Panc1 (cell line): ENCODE measurements at regions not wholly inside any gene's neighbourhood (a gene's known extent, or its start where the extent isn't known, plus 50 kb on each side); places are given as distances from the start of the nearest gene placed in this dataset.

ENCODE experiments used
- ATAC-seq: fragments of 200-7000 bp; cut with Tn5 transposase; 2 replicates; pipeline ENCODE4 v1.9.1; 2020; ENCODE audit warnings: mild to moderate bottlenecking, moderate library complexity
- BruUV-seq: library from RNA; stranded (reverse); fragments of 400-500 nt; replicated peaks from 2 replicates; lab custom pipeline; 2021; lab: Mats Ljungman, UMichigan
- CTCF ChIA-PET: fragments of 300-600 bp; sonication (Branson Sonifier 250); formaldehyde crosslinking; loops from one replicate; lab custom pipeline; 2022; ENCODE audit warnings: antibody characterized with exemption; lab: Charles Lee
- POLR2A ChIA-PET: fragments of 300-600 bp; sonication (Branson Sonifier 250); formaldehyde crosslinking; loops from one replicate; lab custom pipeline; 2022; ENCODE audit warnings: antibody characterized with exemption; lab: Charles Lee
- DNase-seq: peaks from one replicate; pipeline ENCODE4 v3.0.0-alpha.2; 2010; ENCODE audit warnings: low read depth, low spot score
- H3K27ac ChIP-seq: 2 replicates; pipeline ENCODE4 v1.5.1; 2011; ENCODE audit warnings: mild to moderate bottlenecking, low read length, inconsistent platforms
- H3K27me3 ChIP-seq: fragments of 200-500 bp; sonication (Bioruptor generic); 2 replicates; pipeline ENCODE4 v1.6.0; 2014; ENCODE audit warnings: low read length, inconsistent platforms; ENCODE audit not compliant: control insufficient read depth, insufficient read depth
- H3K36me3 ChIP-seq: fragments of 200-500 bp; sonication (Bioruptor generic); 2 replicates; pipeline ENCODE4 v1.5.1; 2014; ENCODE audit warnings: inconsistent platforms, mild to moderate bottlenecking, low read length, moderate library complexity; ENCODE audit not compliant: control insufficient read depth, insufficient read depth
- H3K4me1 ChIP-seq: 2 replicates; pipeline ENCODE4 v1.5.1; 2011; ENCODE audit warnings: inconsistent platforms, mild to moderate bottlenecking, low read length, moderate library complexity; ENCODE audit not compliant: control insufficient read depth, insufficient read depth
- H3K4me3 ChIP-seq, 2 experiments: 2 replicates each; pipeline ENCODE4 v1.5.1; 2011 to 2012; ENCODE audit warnings: low read depth in 2 of 2, low read length in 2 of 2, mild to moderate bottlenecking in 2 of 2, inconsistent platforms in 1 of 2, moderate library complexity in 1 of 2
- H3K9me3 ChIP-seq: fragments of 200-500 bp; sonication (Bioruptor generic); 2 replicates; pipeline ENCODE4 v1.5.1; 2014; ENCODE audit warnings: low read depth, mild to moderate bottlenecking, inconsistent platforms, low read length, moderate library complexity; ENCODE audit not compliant: control insufficient read depth, insufficient read depth
- POLR2AphosphoS5 ChIP-seq: IDR thresholded peaks from 2 replicates; pipeline ENCODE4 v1.6.1; 2012; ENCODE audit warnings: mild to moderate bottlenecking, low read depth, low read length, moderate library complexity
- REST ChIP-seq, 2 experiments: IDR thresholded peaks; 2 replicates each; pipeline ENCODE4 v1.6.1; 2011 to 2012; ENCODE audit warnings: low read depth in 2 of 2, control low read depth in 1 of 2, low read length in 1 of 2, mild to moderate bottlenecking in 1 of 2, moderate library complexity in 1 of 2; ENCODE audit not compliant: insufficient read depth in 1 of 2
- SIN3A ChIP-seq: IDR thresholded peaks from 2 replicates; pipeline ENCODE4 v1.6.1; 2012; ENCODE audit warnings: low read depth, mild to moderate bottlenecking, low read length, moderate library complexity, borderline replicate concordance; ENCODE audit not compliant: insufficient read depth
- TCF7L2 ChIP-seq: IDR thresholded peaks from 2 replicates; pipeline ENCODE4 v1.6.1; 2011; ENCODE audit warnings: mild to moderate bottlenecking, low read depth, low read length, inconsistent platforms
- in situ Hi-C: cut with HindIII; loops from 2 replicates; pipeline ENCODE4 v1.10.0; 2016; ENCODE audit warnings: low sequenced_read_pairs, low pct_unique_long_range_greater_than_20kb
- intact Hi-C: fragments of 100-400 bp; cut with micrococcal nuclease; formaldehyde crosslinking; loops from one replicate; pipeline ENCODE4 v1.10.0; 2022; ENCODE audit not compliant: unreplicated experiment
- TF ChIP-seq, protein P1 (sequence below): fragments of 450-650 bp; IDR thresholded peaks from 2 replicates; pipeline ENCODE4 v1.5.1; 2017; ENCODE audit warnings: mild to moderate bottlenecking

GRCh38 chr1:82162486-82163420 lies 362.0 kb downstream of the ADGRL2 start:
- in situ Hi-C loops: no loop called here
- POLR2A ChIA-PET: no interaction called here
- CTCF ChIA-PET: no interaction called here

DNA sequence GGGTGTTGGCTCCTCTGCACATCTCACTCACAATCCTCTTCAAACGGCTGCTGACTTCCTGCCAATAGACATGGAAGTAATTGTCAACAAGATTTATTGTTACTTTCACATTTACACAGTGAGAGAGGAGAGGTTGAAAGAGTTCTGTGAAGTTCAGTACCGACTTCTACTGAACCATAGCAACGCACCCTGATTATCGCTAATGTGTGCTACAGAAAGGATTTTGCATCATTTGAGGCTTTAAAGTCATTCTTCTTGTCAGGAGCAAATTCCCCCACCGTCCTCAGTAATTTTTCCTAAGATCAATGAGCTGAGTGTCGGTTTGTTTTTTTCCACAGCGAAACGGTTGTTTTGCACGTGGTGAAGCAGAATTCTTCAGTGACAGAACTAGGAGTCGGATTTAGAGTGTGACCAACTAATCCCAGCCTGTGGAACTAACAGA lies 361.0 kb downstream of the ADGRL2 start:
- no peak for DNase-seq
- no peaks in the 10 kb centered on the region for H3K4me1 ChIP-seq
- intact Hi-C loops: no loop called here

More at GRCh38 chr1:82162486-82163420, 362.0 kb downstream of the ADGRL2 start:
- DNase-seq (no peak), ATAC-seq (no peak)
- BruUV-seq: no TSS peak
- Histone ChIP-seq H3K27me3 (no peaks in the 10 kb centered on the region), H3K4me3 (no peak overlapping the region), H3K4me1 (no peaks in the 10 kb centered on the region), H3K27ac (no peak overlapping the region), H3K9me3 (no peaks in the 10 kb centered on the region), H3K36me3 (no peaks in the 10 kb centered on the region)
- intact Hi-C loops: no loop called here
- TF ChIP-seq, protein P1, sequence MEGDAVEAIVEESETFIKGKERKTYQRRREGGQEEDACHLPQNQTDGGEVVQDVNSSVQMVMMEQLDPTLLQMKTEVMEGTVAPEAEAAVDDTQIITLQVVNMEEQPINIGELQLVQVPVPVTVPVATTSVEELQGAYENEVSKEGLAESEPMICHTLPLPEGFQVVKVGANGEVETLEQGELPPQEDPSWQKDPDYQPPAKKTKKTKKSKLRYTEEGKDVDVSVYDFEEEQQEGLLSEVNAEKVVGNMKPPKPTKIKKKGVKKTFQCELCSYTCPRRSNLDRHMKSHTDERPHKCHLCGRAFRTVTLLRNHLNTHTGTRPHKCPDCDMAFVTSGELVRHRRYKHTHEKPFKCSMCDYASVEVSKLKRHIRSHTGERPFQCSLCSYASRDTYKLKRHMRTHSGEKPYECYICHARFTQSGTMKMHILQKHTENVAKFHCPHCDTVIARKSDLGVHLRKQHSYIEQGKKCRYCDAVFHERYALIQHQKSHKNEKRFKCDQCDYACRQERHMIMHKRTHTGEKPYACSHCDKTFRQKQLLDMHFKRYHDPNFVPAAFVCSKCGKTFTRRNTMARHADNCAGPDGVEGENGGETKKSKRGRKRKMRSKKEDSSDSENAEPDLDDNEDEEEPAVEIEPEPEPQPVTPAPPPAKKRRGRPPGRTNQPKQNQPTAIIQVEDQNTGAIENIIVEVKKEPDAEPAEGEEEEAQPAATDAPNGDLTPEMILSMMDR: no peak
- TF ChIP-seq REST (IDR thresholded peaks at IDR 0.05; ENCODE audit: insufficient read depth in 1 of 2, low read depth in 2 of 2, low read length in 1 of 2): no peak
- no peak for TF ChIP-seq SIN3A
- TF ChIP-seq POLR2AphosphoS5: no peak

More for the DNA sequence above, 361.0 kb downstream of the ADGRL2 start:
- Histone ChIP-seq H3K36me3 (no peaks in the 10 kb centered on the region), H3K9me3 (no peaks in the 10 kb centered on the region), H3K27me3 (no peaks in the 10 kb centered on the region), H3K4me3 (0 out of 4 replicates have a peak overlapping the region, but pooled peaks of 1 of the 2 experiments have one; percentile 8), H3K27ac (no peak overlapping the region)
- TF ChIP-seq, protein P1: no peak
- TF ChIP-seq TCF7L2: no peak
- no peak for TF ChIP-seq POLR2AphosphoS5
- TF ChIP-seq REST (IDR thresholded peaks at IDR 0.05; ENCODE audit: insufficient read depth in 1 of 2, low read depth in 2 of 2, low read length in 1 of 2): no peak
- no peak for TF ChIP-seq SIN3A
- ChIA-PET POLR2A (no interaction called here), CTCF (interaction anchor here (0.7 kb wide), 1 partner anchor 25 kb away, joined by 3 read pairs; no protein-coding TSS in a partner anchor)
- BruUV-seq: no TSS peak
- in situ Hi-C loops: no loop called here
- no peak for ATAC-seq
